HG03175 (cell line): ENCODE measurements at regions not wholly inside any gene's neighbourhood (a gene's known extent, or its start where the extent isn't known, plus 50 kb on each side); places are given as distances from the start of the nearest gene placed in this dataset.

Experiments
- ATAC-seq: cut with Tn5 transposase; IDR thresholded peaks from one replicate; pipeline ENCODE4 v1.9.1; 2021; ENCODE audit warnings: mild to moderate bottlenecking, moderate library complexity; ENCODE audit not compliant: unreplicated experiment

DNA sequence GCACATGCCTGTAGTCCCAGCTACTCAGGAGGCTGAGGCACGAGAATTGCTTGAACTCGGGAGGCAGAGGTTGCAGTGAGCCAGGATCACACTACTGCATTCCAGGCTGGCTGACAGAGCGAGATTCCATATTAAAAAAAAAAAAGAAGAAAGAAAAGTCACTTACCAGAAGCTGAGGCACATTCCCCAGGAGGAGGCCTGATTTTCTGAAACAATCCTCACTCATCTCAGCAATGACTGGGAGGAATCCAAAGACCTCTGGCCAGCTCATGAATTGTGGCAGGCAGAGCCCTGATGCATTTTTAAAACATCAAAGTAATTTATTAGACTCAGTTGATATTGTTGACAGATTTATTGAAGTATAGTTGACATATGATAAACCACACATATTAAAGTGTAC lies 206.3 kb downstream of the FOXO1 start:
- ATAC-seq, result no peak

DNA sequence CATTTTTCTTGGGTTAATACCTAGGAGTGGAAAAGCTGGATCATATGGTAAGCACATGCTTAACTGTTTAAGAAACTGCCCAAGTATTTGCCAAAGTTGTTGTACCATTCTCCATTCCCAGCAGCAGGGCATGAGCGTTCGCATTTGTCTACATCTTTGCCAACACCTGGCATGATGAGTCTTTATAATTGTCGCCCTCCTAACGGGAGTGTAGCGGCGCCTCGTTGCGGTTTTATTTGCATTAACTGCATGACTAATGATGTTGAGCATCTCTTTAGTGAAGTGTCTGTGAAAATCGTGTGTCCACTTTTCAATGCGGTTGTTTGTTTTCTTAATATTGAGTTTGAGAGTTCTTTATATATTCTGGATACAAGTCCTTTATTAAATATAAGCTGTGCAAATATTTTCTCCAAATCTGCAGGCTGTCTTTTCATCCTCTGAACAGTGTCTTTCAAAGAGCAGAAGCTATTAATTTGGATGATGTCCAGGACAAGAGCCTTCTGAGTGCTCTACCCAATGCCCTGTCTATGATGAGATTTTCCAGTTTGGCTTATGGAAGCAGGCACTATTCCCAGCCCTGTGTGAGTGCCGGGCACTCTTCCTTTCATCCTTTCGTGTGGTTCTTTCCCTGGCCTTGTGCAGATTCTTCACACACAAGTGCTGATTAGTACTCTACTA lies 202.0 kb downstream of the FOXO1 start:
- ATAC-seq, result no peak

DNA sequence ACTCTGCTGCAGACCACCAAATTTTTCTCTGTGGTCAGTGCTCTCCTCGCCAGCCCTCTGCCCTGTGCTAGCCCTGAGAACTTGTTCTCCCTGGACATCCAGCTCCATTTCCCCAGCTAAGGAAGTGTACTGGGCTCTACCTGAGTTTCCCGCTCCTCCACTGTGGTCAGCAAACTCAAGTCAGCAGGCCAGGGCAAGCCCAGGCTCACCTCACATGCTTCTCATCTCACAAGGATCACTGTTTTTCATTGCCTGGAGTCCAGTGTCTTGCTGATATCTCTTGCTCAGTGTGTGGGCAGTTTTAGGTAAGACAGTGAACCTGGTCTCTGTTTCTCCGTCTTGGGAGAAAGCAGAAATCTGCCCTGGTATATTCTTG lies 201.4 kb downstream of the FOXO1 start:
- no peak for ATAC-seq

DNA sequence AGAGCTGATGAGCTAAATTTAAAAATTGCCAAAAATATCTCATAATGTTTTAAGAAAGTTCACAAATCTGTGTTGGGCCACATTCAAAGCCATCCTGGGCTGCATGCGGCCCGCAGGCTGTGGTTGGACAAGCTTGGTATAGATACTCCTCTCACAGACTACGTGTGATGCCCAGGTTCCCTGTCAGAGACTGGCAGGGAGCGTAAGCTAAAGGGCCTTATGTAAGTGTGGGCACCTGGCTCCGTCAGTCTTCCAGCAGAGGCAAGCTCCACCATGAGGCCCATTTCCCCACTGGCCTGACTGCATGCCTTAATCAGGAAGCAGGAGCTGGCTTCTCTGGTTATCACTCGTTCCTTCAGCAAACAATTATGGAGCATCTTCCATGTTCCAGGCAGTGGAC lies 200.2 kb downstream of the FOXO1 start:
- no peak for ATAC-seq

DNA sequence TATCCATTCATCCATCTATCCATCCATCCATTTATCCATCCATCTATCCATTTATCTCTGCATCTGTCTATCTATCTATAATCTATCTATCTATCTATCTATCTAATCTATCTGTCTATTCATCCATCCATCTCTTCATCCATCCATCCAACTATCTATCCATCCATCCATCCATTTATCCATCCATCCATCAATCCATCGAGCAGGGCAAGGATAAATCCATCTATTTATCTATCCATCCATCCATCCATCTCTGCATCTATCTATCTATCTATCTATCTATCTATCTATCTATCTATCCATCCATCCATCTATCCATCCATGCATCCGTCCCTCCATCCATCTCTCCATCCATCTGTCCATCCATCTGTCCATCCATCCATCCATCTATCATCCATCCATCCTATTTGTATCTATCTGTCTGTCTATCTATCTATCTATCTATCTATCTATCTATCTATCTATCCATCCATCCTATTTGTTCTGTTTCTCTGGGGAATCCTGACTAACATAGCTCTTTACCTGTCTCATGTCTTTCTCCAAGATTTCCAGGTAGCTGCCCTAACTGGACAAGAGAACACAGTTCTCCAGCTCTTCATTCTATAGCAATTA lies 198.1 kb downstream of the FOXO1 start:
- ATAC-seq, result no peak

DNA sequence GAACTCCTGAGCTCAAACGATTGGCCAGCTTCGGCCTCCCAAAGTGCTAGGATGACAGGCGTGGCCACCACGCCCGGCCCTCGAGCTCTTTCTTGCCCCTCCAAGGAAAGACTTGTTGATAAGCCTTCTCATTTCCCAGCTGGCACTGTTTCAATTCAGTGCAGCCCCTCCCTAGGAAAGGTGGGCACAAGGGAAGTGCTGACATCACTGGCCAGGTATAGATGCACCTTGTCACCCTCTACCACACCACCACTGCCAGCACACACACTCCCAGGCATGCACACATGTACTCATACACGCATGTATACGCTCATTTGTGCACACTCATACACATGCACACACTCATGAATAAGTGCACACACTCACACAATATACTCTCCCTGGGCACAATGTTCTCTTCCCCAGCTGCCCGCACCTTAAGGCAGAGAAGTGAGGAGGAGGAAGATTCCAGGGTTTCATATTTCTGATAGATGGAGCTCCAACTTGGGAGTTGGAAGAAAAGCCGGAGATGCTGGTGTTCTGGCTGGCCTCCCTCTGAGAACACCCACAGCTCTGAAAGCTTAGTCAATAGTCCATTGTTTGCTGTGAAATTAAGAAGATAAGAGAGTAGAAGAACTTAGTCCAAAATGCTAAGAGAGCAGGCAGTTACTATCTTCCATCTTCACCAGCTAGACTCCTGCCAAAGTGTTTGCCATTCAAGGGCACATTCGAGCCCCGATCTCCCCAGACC lies 196.7 kb downstream of the FOXO1 start:
- no peak for ATAC-seq

DNA sequence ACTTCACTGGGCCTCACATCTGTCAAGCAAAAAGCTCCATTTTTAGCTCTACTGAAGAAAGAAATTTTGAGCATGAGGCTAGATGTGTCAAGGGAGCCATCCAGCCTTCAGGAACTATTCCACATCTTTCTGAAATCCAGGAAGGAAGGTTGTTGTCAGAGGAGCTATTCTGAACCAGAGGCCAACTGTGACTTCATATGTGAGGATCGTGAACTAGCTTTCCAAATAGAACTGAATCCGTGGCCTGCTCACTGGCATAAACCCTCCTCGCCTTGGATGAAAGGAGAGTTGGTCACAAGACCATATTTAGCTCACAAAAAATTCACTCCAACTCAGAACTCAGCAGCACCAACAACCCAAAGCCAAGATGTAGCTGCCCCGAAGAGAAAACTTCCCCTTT lies 195.8 kb downstream of the FOXO1 start:
- ATAC-seq, result no peak

DNA sequence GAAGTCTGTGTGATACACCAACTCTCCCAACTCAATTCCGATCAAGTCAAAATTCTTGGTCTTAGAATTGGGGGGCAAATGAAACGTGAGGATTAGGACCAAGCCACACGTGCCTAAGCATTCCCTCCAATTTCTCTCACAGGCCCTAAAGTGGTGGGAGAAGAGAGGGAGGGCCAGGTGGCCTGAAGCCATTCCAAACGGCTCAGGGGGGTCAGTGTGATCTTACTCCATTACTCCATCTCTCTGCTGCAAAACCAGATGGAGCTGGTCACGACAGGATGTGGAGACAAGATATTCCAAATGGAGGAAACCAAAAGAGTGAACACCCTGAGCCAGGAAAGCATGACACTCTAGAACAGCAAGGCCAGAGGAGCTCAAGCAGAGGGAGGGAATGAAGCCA lies 195.4 kb downstream of the FOXO1 start:
- no peak for ATAC-seq

DNA sequence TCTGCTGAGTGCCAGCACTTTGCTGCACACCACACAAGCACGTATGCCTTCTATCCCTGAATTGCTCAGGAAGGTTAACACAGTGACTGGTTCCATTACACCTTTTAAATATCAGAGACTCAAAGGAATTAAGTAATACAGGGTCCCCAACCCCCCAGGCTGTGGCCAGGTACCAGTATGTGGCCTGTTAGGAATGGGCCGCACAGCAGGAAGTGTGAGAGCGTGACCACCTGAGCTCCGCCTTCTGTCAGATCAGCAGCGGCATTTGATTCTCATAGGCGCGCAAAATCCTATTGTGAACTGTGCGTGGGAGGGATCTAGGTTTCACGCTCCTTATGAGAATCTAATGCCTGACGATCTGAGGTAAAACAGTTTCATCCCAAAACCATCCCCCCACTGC lies 194.5 kb downstream of the FOXO1 start:
- no peak for ATAC-seq

DNA sequence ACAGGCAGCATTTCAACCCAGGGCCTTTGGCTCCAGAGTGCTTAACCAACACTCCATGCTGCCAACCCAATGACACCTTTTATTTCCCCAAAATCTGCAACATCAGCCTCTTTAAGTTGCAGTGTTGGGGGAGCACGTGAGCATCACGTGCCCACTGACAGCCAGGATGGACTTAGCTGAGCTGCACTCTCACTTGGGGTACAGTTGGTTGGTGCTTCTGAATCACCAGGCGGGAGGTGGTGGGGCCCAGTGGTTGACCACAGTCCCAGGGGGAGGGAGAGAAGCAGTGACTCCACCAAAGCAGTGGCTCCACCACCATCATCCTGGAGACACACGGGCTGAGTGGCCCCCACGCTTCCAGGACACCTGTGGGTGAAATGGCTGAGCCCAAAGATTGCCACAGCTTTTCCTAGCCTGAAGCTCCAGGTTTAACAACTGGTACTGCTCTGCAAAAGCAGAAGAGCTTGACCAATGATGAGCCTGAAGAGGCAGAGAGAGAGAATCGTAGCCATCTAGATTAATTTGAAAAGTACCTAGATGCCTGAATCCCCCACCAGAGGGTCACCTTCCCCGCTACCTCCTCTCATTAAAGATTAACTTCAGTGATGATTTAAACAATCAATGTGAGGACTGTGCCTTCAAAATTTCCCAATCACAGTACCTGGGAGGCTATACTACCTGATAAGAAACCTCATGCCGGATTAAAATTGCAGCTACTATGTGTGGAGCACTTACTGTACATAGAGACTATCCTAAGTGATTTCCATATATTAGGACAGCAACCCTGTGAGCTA lies 193.8 kb downstream of the FOXO1 start:
- ATAC-seq, result peak; percentile 47

DNA sequence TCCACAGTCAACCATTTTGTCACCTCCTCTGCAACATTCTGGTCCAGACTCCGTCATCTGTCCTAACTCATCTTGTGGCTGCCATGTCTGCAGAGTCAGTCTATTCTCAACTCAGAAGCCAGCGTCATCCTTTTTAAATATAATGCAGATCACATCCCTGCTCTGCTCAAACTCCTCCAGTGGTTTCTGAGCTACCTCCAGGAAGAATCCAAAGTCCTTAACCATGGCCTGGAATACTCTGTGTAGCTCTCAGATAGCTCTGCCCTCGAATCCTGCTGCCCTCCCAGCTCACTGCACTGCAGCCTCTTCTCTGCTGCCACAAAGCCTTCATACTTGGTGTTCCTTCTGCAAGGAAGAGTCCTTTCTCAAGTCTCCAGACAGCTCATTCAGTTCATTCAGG lies 190.8 kb downstream of the FOXO1 start:
- no peak for ATAC-seq

DNA sequence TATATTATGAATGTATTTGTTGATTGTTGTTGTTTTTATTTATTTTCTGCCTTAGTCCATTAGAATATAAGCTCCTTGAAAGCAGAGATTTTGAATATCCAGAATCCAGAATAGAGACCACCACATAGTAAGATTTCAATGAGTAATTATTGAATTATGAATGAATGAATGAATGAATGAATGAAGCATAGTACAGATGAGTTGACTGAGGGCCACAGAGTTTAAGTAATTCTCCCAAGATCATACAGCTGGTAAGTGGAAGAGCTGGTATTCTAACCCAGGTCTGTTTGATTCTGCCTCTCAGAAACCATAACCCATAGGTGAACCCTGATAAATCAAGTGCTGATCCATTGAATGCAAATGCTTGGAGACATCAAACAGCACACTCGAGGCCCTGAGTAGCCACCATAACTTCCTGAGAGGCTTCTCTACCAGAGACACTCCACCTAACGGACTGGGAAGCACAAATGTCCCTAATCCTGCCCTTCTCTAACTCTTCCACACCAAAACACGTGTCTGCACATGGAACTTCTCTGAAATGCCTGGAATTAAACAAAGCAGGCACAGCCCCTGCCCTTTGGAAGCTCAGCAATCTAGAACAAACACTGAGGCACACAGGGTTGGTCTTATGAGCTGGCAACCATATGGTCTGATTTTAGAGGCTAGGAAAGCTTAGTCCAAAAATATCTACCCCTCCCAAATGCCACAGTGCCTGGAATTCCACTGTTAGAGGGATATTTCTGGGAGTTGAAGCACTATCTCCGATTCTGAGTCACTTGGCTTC lies 190.1 kb downstream of the FOXO1 start:
- no peak for ATAC-seq

DNA sequence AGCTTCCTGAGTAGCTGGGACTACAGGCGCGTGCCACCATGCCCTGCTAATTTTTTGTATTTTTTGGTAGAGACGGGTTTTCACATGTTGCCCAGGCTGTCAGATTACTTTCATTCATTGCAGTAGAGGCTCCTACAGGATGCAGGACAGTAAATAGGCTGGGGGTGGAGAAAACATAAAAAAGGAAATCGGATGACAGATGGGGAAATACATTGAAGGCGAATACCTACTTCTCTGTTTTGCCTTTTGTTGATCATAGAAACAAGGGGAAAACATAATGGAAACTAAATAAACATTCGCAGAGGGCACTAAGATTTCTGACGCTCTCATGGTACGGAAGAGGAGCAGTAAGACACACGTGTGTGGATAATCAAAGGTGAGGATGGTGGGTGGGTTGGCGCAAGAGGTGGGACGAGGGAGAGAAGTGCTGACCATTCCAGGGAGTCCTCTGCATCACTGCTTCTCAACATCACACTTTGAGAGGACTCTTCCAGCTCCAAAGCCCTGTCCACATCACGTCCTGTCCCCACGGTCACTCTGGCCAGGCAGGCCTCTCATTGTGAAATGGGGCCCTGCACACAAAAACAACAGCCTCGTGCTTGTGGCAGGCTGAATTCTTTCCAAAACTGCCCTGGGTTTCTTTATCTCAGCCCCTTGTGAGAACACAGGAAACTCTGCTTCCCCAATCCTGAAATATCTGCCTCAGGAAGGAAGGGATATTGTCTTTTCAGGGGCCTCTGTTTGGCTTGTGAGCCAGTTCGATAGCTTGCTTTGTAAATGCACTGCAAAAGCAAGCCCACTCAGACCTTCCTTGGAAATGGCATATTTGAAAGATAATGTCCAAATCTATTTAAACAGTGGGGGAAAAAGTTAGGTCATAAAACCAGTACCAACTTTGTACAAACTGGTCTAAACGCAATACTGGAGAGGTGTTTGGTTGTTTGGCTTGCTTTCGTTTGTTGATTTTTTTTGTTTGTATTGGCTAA lies 188.5 kb downstream of the FOXO1 start:
- no peak for ATAC-seq

DNA sequence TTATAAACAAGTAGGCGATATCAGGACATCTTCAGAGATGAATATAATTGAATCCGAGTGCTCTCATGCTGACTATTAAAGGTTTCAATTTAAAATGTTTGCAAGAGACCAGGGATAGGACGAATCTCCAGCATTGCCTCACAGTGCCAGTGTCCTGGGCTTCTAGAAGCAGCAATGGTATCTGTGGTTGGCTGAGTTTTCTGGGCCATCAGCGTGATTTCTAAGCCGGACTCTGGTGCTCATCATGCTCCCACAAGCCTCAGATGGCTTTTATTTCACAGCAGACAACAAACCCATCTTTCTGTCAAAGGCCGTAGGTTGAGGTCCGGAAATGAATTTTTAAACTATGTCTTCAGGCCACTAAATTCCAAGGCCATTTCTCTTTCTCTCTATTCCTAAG lies 187.7 kb downstream of the FOXO1 start:
- ATAC-seq, result no peak

DNA sequence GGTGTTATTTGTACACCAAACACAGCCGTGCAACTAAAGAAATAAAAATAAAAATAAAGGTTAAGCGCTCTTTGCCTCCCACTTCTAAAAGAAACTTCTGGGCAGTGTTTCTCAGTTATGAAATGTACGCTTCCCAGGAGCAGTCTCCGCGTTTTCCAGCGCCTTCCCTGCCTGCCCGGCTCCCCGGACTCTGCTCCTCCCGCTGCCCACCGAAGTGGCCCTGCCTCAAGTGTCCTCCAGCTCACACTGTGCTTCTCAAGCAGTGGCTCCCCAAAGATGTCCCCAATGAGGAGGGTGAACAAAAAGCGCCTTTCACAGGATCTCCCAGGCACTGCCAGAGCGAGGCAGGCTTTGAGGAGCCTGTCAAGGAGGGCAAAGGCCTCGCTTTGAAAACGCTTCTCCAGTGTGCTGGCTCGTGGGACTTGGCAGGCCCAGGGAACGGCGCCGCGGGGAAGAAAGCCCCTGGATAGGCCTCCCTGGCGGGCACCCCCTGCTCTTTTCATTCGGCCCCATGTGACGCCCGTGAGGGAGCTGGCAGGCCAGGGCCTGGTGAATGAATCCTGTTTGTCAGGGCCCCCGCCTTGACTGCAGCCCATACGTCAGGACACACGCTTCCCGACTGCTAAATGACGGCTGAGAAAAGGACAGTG lies 187.1 kb downstream of the FOXO1 start:
- ATAC-seq, result no peak

DNA sequence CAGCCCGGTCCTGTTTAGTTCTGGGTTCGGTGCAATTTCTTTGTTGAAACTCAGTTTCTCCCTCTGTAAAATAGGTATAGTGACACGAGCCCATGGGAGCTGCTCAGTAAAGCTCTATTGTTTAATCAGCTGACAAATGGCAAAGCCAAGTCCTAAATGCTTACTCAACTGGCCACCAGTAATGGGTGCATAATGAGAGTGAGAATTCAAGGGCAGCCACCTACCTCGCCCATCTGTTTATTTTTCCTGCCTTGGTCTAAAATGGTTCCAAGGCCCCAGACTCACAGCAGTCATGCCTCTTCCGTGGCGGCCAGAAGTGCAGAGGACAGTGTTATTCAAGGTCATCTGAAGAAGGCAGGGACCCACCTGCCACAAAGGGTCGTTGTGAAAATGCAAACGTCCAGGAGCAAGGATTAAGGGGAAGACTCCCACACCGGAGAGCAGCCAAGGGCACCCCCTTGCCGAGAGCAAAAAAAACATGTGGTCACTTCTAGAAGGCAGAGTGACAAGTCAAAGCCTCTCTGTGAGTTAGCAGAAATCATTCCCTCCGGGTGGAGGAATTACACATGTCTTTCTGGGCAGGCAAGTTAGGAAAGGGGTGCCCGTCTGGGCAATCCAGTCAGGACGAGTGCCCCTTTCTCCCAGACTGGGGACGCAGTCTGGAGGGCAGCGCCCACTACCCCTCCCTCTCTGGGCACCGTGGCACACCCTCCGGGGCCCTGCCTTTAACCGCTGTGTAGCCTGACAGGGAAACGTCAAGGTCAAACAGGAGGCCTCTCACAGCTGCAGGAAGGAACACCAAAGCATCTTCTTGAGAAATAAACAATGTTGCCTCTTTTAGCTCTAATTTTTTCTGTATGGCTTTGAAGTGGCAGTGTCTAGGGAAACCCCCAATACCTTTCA lies 186.2 kb downstream of the FOXO1 start:
- no peak for ATAC-seq

DNA sequence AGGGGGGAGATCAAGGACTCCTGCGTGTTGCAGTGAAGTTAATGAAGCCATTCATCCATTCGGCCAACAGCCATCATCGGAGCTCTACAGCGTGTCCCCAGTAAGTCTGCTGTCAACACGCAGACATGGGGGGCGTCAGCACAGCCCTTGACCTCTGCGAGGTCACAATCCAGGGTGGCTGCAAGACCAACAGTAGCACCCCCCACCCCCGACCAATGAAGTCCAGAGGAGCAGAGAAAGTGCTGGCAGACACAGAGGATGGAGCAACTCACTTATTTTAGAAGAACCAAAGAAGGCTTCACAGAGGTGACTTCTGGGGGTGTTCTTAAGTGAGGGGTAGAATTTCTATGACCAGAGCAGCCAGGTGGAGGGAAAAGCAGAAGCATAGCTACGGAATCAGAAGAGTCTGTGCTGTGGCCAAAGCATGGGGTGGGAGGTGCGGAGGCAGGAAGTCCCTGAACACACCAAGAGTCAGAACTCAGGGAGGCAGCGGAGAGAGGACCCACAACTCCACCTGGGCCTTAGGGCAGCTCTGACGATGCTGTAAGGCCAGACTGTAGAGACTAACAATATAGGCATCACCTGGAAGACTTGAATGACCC lies 185.4 kb downstream of the FOXO1 start:
- ATAC-seq, result no peak

DNA sequence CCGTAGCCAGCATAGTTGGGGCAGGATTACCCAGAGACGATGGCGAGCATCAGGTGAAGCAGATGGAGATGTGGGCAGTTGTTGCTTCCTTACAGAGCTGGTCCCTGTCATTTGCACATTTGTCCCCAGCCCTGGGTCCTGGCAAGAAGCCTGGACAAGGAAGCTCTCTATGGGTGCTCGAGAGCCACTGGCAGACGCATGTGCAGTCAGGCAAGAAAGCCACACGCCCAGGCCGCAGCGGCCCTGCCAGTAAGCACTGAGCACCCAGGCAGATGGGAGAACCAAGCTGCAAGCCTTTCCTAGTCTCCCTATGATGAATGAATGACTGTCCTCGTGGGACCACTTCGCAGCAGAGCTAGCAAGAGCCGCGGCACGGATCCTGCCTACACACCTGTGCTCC lies 182.8 kb downstream of the FOXO1 start:
- no peak for ATAC-seq
